Loucy (cell line): ENCODE measurements at regions not wholly inside any gene's neighbourhood (a gene's known extent, or its start where the extent isn't known, plus 50 kb on each side); places are given as distances from the start of the nearest gene placed in this dataset.

Experiments used
- EZH2phosphoT487 ChIP-seq: fragments of 200-600 bp; IDR thresholded peaks from 2 replicates; pipeline ENCODE4 v1.6.1; 2018; ENCODE audit warnings: antibody characterized with exemption, mild to moderate bottlenecking, moderate library complexity, borderline replicate concordance
- TF ChIP-seq, protein P1 (sequence below): fragments of 200-600 bp; sonication (generic); conservative IDR thresholded peaks from 2 replicates; pipeline ENCODE4 v1.5.1; 2014; ENCODE audit warnings: mild to moderate bottlenecking, antibody characterized with exemption, low read length

DNA sequence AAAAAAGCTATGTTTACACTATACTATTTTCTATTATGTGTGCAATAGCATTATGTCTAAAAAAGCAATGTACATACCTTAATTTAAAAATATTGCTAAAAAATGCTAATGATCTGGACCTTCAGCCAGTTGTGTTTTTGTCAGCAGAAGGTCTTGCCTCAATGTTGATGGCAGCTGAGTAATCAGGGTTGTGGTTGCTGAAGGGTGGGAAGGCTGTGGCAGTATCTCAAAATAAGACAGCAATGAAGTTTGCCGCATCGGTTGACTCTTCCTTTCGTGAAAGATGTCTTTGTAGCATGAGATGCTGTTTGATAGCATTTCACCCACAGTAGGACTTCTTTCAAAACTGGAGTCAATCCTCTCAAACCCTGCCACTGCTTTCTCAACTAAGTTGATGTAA, 134.7 kb upstream of the CDYL start:
- TF ChIP-seq, protein P1, sequence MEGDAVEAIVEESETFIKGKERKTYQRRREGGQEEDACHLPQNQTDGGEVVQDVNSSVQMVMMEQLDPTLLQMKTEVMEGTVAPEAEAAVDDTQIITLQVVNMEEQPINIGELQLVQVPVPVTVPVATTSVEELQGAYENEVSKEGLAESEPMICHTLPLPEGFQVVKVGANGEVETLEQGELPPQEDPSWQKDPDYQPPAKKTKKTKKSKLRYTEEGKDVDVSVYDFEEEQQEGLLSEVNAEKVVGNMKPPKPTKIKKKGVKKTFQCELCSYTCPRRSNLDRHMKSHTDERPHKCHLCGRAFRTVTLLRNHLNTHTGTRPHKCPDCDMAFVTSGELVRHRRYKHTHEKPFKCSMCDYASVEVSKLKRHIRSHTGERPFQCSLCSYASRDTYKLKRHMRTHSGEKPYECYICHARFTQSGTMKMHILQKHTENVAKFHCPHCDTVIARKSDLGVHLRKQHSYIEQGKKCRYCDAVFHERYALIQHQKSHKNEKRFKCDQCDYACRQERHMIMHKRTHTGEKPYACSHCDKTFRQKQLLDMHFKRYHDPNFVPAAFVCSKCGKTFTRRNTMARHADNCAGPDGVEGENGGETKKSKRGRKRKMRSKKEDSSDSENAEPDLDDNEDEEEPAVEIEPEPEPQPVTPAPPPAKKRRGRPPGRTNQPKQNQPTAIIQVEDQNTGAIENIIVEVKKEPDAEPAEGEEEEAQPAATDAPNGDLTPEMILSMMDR = no peak
- no peak for TF ChIP-seq EZH2phosphoT487
